Spleen (tissue), 7 donors: ENCODE measurements at regions not wholly inside any gene's neighbourhood (a gene's known extent, or its start where the extent isn't known, plus 50 kb on each side); places are given as distances from the start of the nearest gene placed in this dataset.

Experiments
- CTCF ChIP-seq, 11 experiments: fragments of 200-600 bp in 7 of 11; fragments of 450-650 bp in 4 of 11; sonication (generic) in 4 of 11; IDR thresholded peaks in 8 of 11; conservative IDR thresholded peaks in 3 of 11; 1 replicate in 7 of 11; 2 replicates in 4 of 11; pipeline versions ENCODE4 v1.4.0 to v1.8.0; 2016 to 2021; ENCODE audit warnings: antibody characterized with exemption in 11 of 11, inconsistent platforms in 4 of 11, mild to moderate bottlenecking in 1 of 11
- POLR2A ChIP-seq, 3 donors: fragments of 450-650 bp; IDR thresholded peaks; one replicate each; pipeline ENCODE4 v1.5.1; 2017; ENCODE audit warnings: antibody characterized with exemption in 3 of 3, mild to moderate bottlenecking in 1 of 3
- POLR2AphosphoS5 ChIP-seq, 3 donors: sonication (generic); formaldehyde crosslinking; IDR thresholded peaks; one replicate each; pipeline ENCODE4 v1.5.1; 2017; ENCODE audit warnings: antibody characterized with exemption in 3 of 3
- donor health status: DM: no; HTN: no; CAD: no; lungs with moderate emphysema.
- donor health status: DM: no; HTN: no; CAD: no.
- donor health status: DM: no; HTN: no; CAD: no.

GRCh38 chr17:37834168-37834567 is 89.3 kb upstream of the HNF1B start:
- TF ChIP-seq CTCF (IDR thresholded peaks at IDR 0.05 in 8 of 11, conservative IDR thresholded peaks at IDR 0.05 in 3 of 11) (no peak), POLR2A (IDR thresholded peaks at IDR 0.05) (no peak), POLR2AphosphoS5 (IDR thresholded peaks at IDR 0.05) (no peak)
